Astrocyte (in vitro differentiated cells and primary cell): ENCODE measurements at regions not wholly inside any gene's neighbourhood (a gene's known extent, or its start where the extent isn't known, plus 50 kb on each side); places are given as distances from the start of the nearest gene placed in this dataset.
A peak's percentile ranks its signal among the peaks of the same experiment; 100 is the strongest.

Experiments used
- DNase-seq: peaks from one replicate; pipeline ENCODE4 v3.0.0-alpha.2; 2010; ENCODE audit warnings: low read depth
- FAIRE-seq: peaks from 2 replicates; lab custom pipeline; 2011; peaks lifted over from hg19 to GRCh38; lab: Jason Lieb, UNC
- H2AFZ ChIP-seq: 2 replicates; pipeline ENCODE4 v1.6.0; 2012; ENCODE audit warnings: low read depth, low read length, inconsistent platforms
- H3K27ac ChIP-seq: 2 replicates; pipeline ENCODE4 v1.5.1; 2011; ENCODE audit warnings: low read depth, low read length, inconsistent platforms
- H3K27me3 ChIP-seq: 2 replicates; pipeline ENCODE4 v1.6.0; 2011; ENCODE audit warnings: low read length, inconsistent platforms; ENCODE audit not compliant: insufficient read depth
- H3K36me3 ChIP-seq: 2 replicates; pipeline ENCODE4 v1.5.1; 2011; ENCODE audit warnings: low read length, inconsistent platforms; ENCODE audit not compliant: insufficient read depth
- H3K4me1 ChIP-seq: 2 replicates; pipeline ENCODE4 v1.5.1; 2011; ENCODE audit warnings: low read length, inconsistent platforms; ENCODE audit not compliant: insufficient read depth
- H3K4me2 ChIP-seq: 2 replicates; pipeline ENCODE4 v1.6.0; 2012; ENCODE audit warnings: low read length, inconsistent platforms
- H3K4me3 ChIP-seq: 2 replicates; pipeline ENCODE4 v1.5.1; 2011; ENCODE audit warnings: low read depth, mild to moderate bottlenecking, low read length, inconsistent platforms; ENCODE audit not compliant: insufficient read depth
- H3K79me2 ChIP-seq: 2 replicates; pipeline ENCODE4 v1.6.0; 2012; ENCODE audit warnings: mild to moderate bottlenecking, low read length, inconsistent platforms; ENCODE audit not compliant: insufficient read depth
- H3K9ac ChIP-seq: 2 replicates; pipeline ENCODE4 v1.6.0; 2012; ENCODE audit warnings: mild to moderate bottlenecking, low read length, inconsistent platforms
- H3K9me3 ChIP-seq: 2 replicates; pipeline ENCODE4 v1.5.1; 2012; ENCODE audit warnings: low read depth, mild to moderate bottlenecking, low read length, inconsistent platforms; ENCODE audit not compliant: insufficient read depth
- H4K20me1 ChIP-seq: 2 replicates; pipeline ENCODE4 v1.6.0; 2012; ENCODE audit warnings: low read length, inconsistent platforms; ENCODE audit not compliant: insufficient read depth
- H3K27ac Mint-ChIP-seq: one replicate; pipeline ENCODE4 v1.8.0; 2021; ENCODE audit warnings: mild to moderate bottlenecking, mixed read lengths; ENCODE audit not compliant: unreplicated experiment
- H3K27me3 Mint-ChIP-seq: one replicate; pipeline ENCODE4 v1.8.0; 2021; ENCODE audit warnings: low read depth, mixed read lengths; ENCODE audit not compliant: unreplicated experiment
- H3K36me3 Mint-ChIP-seq: one replicate; pipeline ENCODE4 v1.8.0; 2021; ENCODE audit warnings: low read depth, mixed read lengths; ENCODE audit not compliant: unreplicated experiment
- H3K4me1 Mint-ChIP-seq: one replicate; pipeline ENCODE4 v1.8.0; 2021; ENCODE audit warnings: low read depth, mixed read lengths; ENCODE audit not compliant: unreplicated experiment
- H3K4me3 Mint-ChIP-seq: one replicate; pipeline ENCODE4 v1.8.0; 2021; ENCODE audit warnings: mild to moderate bottlenecking, moderate library complexity, mixed read lengths; ENCODE audit not compliant: unreplicated experiment
- H3K9me3 Mint-ChIP-seq: one replicate; pipeline ENCODE4 v1.8.0; 2021; ENCODE audit warnings: mild to moderate bottlenecking, mixed read lengths; ENCODE audit not compliant: unreplicated experiment
- EZH2 ChIP-seq: IDR thresholded peaks from 2 replicates; pipeline ENCODE4 v1.6.1; 2012; ENCODE audit warnings: mild to moderate bottlenecking, low read length, inconsistent platforms; ENCODE audit not compliant: insufficient read depth
- TF ChIP-seq, protein P1 (sequence below): IDR thresholded peaks from 2 replicates; pipeline ENCODE4 v1.5.1; 2011; ENCODE audit warnings: low read depth, mild to moderate bottlenecking, inconsistent platforms, low read length, moderate library complexity; ENCODE audit not compliant: insufficient read depth

GRCh38 chrX:39564751-39565150 is 533.0 kb downstream of the BCOR start:
- TF ChIP-seq, protein P1, sequence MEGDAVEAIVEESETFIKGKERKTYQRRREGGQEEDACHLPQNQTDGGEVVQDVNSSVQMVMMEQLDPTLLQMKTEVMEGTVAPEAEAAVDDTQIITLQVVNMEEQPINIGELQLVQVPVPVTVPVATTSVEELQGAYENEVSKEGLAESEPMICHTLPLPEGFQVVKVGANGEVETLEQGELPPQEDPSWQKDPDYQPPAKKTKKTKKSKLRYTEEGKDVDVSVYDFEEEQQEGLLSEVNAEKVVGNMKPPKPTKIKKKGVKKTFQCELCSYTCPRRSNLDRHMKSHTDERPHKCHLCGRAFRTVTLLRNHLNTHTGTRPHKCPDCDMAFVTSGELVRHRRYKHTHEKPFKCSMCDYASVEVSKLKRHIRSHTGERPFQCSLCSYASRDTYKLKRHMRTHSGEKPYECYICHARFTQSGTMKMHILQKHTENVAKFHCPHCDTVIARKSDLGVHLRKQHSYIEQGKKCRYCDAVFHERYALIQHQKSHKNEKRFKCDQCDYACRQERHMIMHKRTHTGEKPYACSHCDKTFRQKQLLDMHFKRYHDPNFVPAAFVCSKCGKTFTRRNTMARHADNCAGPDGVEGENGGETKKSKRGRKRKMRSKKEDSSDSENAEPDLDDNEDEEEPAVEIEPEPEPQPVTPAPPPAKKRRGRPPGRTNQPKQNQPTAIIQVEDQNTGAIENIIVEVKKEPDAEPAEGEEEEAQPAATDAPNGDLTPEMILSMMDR, result no peak
- TF ChIP-seq EZH2, result no peak
- H3K9me3 Mint-ChIP-seq, result peaks cover 12% of the 10 kb centered on the region

GRCh38 chrX:39574178-39574577 is 523.6 kb downstream of the BCOR start:
- Mint-ChIP-seq H3K27ac (no peak overlapping the region), H3K4me3 (no peak overlapping the region), H3K4me1 (peaks cover 8% of the 10 kb centered on the region), H3K36me3 (no peaks in the 10 kb centered on the region), H3K27me3 (peaks cover 26% of the 10 kb centered on the region), H3K9me3 (no peaks in the 10 kb centered on the region)
- H3K9me3 ChIP-seq, result no peaks in the 10 kb centered on the region
- no peak overlapping the region for H3K4me3 ChIP-seq
- no peaks in the 10 kb centered on the region for H3K36me3 ChIP-seq
- no peaks in the 10 kb centered on the region for H3K79me2 ChIP-seq
- no peaks in the 10 kb centered on the region for H3K27me3 ChIP-seq
- DNase-seq (no peak), FAIRE-seq (no peak)
- peaks cover 12% of the 10 kb centered on the region for H3K4me1 ChIP-seq
- H3K4me2 ChIP-seq, result no peak overlapping the region
- TF ChIP-seq EZH2, result no peak
- TF ChIP-seq, protein P1, result no peak
- no peak overlapping the region for H2AFZ ChIP-seq
- no peak overlapping the region for H3K9ac ChIP-seq
- H4K20me1 ChIP-seq, result no peaks in the 10 kb centered on the region
- H3K27ac ChIP-seq, result no peak overlapping the region

More at GRCh38 chrX:39564751-39565150, 533.0 kb downstream of the BCOR start:
- no peaks in the 10 kb centered on the region for H3K4me1 Mint-ChIP-seq
- no peaks in the 10 kb centered on the region for H3K27me3 ChIP-seq
- H3K79me2 ChIP-seq, result no peaks in the 10 kb centered on the region
- H3K4me3 ChIP-seq, result no peak overlapping the region
- H3K4me3 Mint-ChIP-seq, result no peak overlapping the region
- no peaks in the 10 kb centered on the region for H3K4me1 ChIP-seq
- no peak overlapping the region for H3K4me2 ChIP-seq
- no peaks in the 10 kb centered on the region for H3K36me3 ChIP-seq
- no peak overlapping the region for H3K27ac Mint-ChIP-seq
- no peaks in the 10 kb centered on the region for H3K36me3 Mint-ChIP-seq
- H3K27ac ChIP-seq, result no peak overlapping the region
- FAIRE-seq, result no peak
- H4K20me1 ChIP-seq, result no peaks in the 10 kb centered on the region
- peaks cover 30% of the 10 kb centered on the region for H3K27me3 Mint-ChIP-seq
- no peak overlapping the region for H3K9ac ChIP-seq
- no peaks in the 10 kb centered on the region for H3K9me3 ChIP-seq
- no peak for DNase-seq
- H2AFZ ChIP-seq, result no peak overlapping the region

DNA sequence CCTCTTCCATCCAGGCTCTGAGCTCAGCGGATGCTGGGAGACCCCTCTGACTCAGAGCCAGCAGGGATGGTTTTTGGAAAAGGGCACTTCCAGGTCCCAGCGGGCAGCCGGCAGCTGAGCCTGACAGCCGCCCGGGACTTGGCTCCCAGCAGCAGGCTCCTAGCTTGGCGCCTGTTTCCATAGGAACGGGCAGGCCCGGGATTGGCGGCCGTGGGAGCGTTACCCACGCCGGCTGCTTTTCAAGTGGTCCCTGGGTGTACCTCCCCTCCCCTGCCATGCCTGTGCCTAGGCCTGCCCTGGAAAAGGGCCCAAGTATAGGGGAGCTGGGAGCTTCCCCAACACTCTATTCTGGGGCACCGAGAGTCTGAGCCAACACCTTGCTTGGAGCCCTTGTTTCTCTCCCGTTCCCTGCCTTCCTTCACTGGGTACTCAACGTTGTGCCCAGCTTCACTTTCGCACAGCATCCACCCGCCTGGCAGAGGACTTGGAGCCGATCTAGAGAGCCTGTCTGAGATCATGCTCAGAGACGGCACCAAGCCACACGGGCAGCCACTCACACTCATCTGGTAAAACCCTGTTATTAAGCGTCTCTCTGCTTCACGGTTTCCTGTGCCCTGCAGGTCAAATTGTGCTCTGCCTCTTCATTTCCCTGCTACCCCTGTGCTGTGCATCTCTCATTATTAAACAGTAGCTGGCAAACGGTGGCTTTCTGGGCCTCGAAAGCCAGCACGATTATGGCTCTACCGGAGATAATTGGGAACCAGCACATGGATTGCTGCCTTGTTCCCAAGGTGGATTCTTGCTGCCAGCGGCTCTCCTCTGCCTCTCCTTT is 521.5 kb downstream of the BCOR start:
- no peaks in the 10 kb centered on the region for H3K79me2 ChIP-seq
- DNase-seq, result no peak
- no peaks in the 10 kb centered on the region for H3K9me3 ChIP-seq
- H4K20me1 ChIP-seq, result no peaks in the 10 kb centered on the region
- H3K9ac ChIP-seq, result no peak overlapping the region
- no peak overlapping the region for H3K27ac ChIP-seq
- no peak overlapping the region for H3K4me3 ChIP-seq
- no peak overlapping the region for H2AFZ ChIP-seq
- peaks cover 12% of the 10 kb centered on the region for H3K4me1 ChIP-seq
- peak overlapping the region; percentile 38 for H3K4me2 ChIP-seq
- no peak overlapping the region for H3K27ac Mint-ChIP-seq
- peaks cover 17% of the 10 kb centered on the region for H3K27me3 Mint-ChIP-seq
- no peaks in the 10 kb centered on the region for H3K36me3 Mint-ChIP-seq
- TF ChIP-seq EZH2, result no peak
- TF ChIP-seq, protein P1, result no peak
- no peak overlapping the region for H3K4me3 Mint-ChIP-seq
- H3K36me3 ChIP-seq, result no peaks in the 10 kb centered on the region
- FAIRE-seq, result peak; percentile 23
- no peaks in the 10 kb centered on the region for H3K9me3 Mint-ChIP-seq
- peaks cover 8% of the 10 kb centered on the region for H3K4me1 Mint-ChIP-seq
- H3K27me3 ChIP-seq, result no peaks in the 10 kb centered on the region
